HepG2 (cell line): ENCODE measurements at regions not wholly inside any gene's neighbourhood (a gene's known extent, or its start where the extent isn't known, plus 50 kb on each side); places are given as distances from the start of the nearest gene placed in this dataset.

Experiments
- BHLHE40 ChIP-seq: IDR thresholded peaks from 2 replicates; pipeline ENCODE4 v1.6.1; 2011; ENCODE audit warnings: low read length, improper control_type of control experiment
- EP300 ChIP-seq, 3 experiments: sonication (generic) in 1 of 3; formaldehyde crosslinking in 1 of 3; IDR thresholded peaks; 2 replicates each; pipeline versions ENCODE4 v1.5.1 to v1.6.1; 2011 to 2020; ENCODE audit warnings: low read depth in 2 of 3, low read length in 2 of 3, borderline replicate concordance in 1 of 3, improper control_type of control experiment in 1 of 3, mild to moderate bottlenecking in 1 of 3, missing genetic modification reagents in 1 of 3, moderate library complexity in 1 of 3
- HES4 ChIP-seq: sonication (generic); formaldehyde crosslinking; IDR thresholded peaks from 2 replicates; pipeline ENCODE4 v1.9.0; 2021; ENCODE audit warnings: mild to moderate bottlenecking, missing genetic modification reagents, borderline replicate concordance
- KDM3A ChIP-seq: IDR thresholded peaks from 2 replicates; pipeline ENCODE4 v1.6.1; 2018; ENCODE audit warnings: low read depth, missing compliant biosample characterization
- MAX ChIP-seq: IDR thresholded peaks from 2 replicates; pipeline ENCODE4 v1.6.1; 2012; ENCODE audit warnings: inconsistent platforms
- MIER2 ChIP-seq: IDR thresholded peaks from 2 replicates; pipeline ENCODE4 v1.6.1; 2016; ENCODE audit warnings: missing biosample characterization, missing genetic modification reagents
- MTERF4 ChIP-seq: sonication (generic); formaldehyde crosslinking; IDR thresholded peaks from 2 replicates; pipeline ENCODE4 v1.8.0; 2023; ENCODE audit warnings: mild to moderate bottlenecking, missing genetic modification reagents
- MYPOP ChIP-seq: sonication (generic); formaldehyde crosslinking; IDR thresholded peaks from 2 replicates; pipeline ENCODE4 v1.8.1; 2023; ENCODE audit warnings: mild to moderate bottlenecking, moderate library complexity, missing genetic modification reagents
- POLR2AphosphoS2 ChIP-seq: IDR thresholded peaks from 2 replicates; pipeline ENCODE4 v1.6.1; 2011; ENCODE audit warnings: low read depth, low read length, improper control_type of control experiment
- SAFB2 ChIP-seq: sonication (generic); formaldehyde crosslinking; IDR thresholded peaks from 2 replicates; pipeline ENCODE4 v1.5.1; 2020; ENCODE audit warnings: missing genetic modification reagents, low read depth, mild to moderate bottlenecking, borderline replicate concordance
- SIX1 ChIP-seq: sonication (generic); formaldehyde crosslinking; IDR thresholded peaks from 2 replicates; pipeline ENCODE4 v1.4.0; 2020; ENCODE audit warnings: missing genetic modification reagents, borderline replicate concordance
- TBP ChIP-seq: sonication (generic); formaldehyde crosslinking; IDR thresholded peaks from 2 replicates; pipeline ENCODE4 v1.5.0; 2020; ENCODE audit warnings: missing genetic modification reagents
- TGIF2 ChIP-seq: IDR thresholded peaks from 2 replicates; pipeline ENCODE4 v1.6.1; 2016; ENCODE audit warnings: control low read depth, missing compliant biosample characterization
- UBTF ChIP-seq: sonication (generic); formaldehyde crosslinking; IDR thresholded peaks from 2 replicates; pipeline ENCODE4 v1.4.0; 2020; ENCODE audit warnings: mild to moderate bottlenecking, missing genetic modification reagents
- YEATS4 ChIP-seq: sonication (generic); formaldehyde crosslinking; IDR thresholded peaks from 2 replicates; pipeline ENCODE4 v1.4.0; 2020; ENCODE audit warnings: missing genetic modification reagents, borderline replicate concordance
- ZBTB37 ChIP-seq: sonication (generic); formaldehyde crosslinking; IDR thresholded peaks from 2 replicates; pipeline ENCODE4 v1.4.0; 2020; ENCODE audit warnings: mild to moderate bottlenecking, missing genetic modification reagents
- ZC3H4 ChIP-seq: sonication (generic); formaldehyde crosslinking; IDR thresholded peaks from 2 replicates; pipeline ENCODE4 v1.4.0; 2020; ENCODE audit warnings: missing genetic modification reagents, borderline replicate concordance
- ZNF275 ChIP-seq: sonication (generic); formaldehyde crosslinking; IDR thresholded peaks from 2 replicates; pipeline ENCODE4 v1.8.0; 2022; ENCODE audit warnings: missing genetic modification reagents, mild to moderate bottlenecking, inconsistent platforms, borderline replicate concordance
- ZNF335 ChIP-seq: sonication (generic); formaldehyde crosslinking; IDR thresholded peaks from 2 replicates; pipeline ENCODE4 v1.4.0; 2020; ENCODE audit warnings: missing genetic modification reagents
- ZNF432 ChIP-seq: sonication (generic); formaldehyde crosslinking; IDR thresholded peaks from 2 replicates; pipeline ENCODE4 v1.5.0; 2020; ENCODE audit warnings: missing genetic modification reagents, mild to moderate bottlenecking, borderline replicate concordance
- ZNF484 ChIP-seq: sonication (generic); formaldehyde crosslinking; IDR thresholded peaks from 2 replicates; pipeline ENCODE4 v1.5.1; 2020; ENCODE audit warnings: mild to moderate bottlenecking, low read depth, missing genetic modification reagents, borderline replicate concordance
- ZNF510 ChIP-seq: sonication (generic); formaldehyde crosslinking; IDR thresholded peaks from 2 replicates; pipeline ENCODE4 v1.4.0; 2020; ENCODE audit warnings: low read depth, mild to moderate bottlenecking, missing genetic modification reagents
- ZNF549 ChIP-seq: sonication (generic); formaldehyde crosslinking; IDR thresholded peaks from 2 replicates; pipeline ENCODE4 v1.5.0; 2020; ENCODE audit warnings: missing genetic modification reagents
- ZNF678 ChIP-seq: sonication (generic); formaldehyde crosslinking; IDR thresholded peaks from 2 replicates; pipeline ENCODE4 v1.4.0; 2020; ENCODE audit warnings: mild to moderate bottlenecking, missing genetic modification reagents
- ZNF780A ChIP-seq: sonication (generic); formaldehyde crosslinking; IDR thresholded peaks from 2 replicates; pipeline ENCODE4 v1.8.0; 2022; ENCODE audit warnings: mild to moderate bottlenecking, missing genetic modification reagents, moderate library complexity

- TF ChIP-seq ZNF275 (CRISPR knock-in tag) = no peak
- no peak for TF ChIP-seq TBP (CRISPR knock-in tag)
- TF ChIP-seq ZNF549 (CRISPR knock-in tag) = no peak
- TF ChIP-seq MTERF4 (CRISPR knock-in tag) = no peak
- TF ChIP-seq EP300 (IDR thresholded peaks at IDR 0.05; ENCODE audit: low read depth in 2 of 2, low read length in 2 of 2) = peak; percentile 44 to 80; a peak in 2 of 4 replicates
- TF ChIP-seq EP300 (CRISPR knock-in tag; IDR thresholded peaks at IDR 0.05; ENCODE audit: borderline replicate concordance) = no peak
- no peak for TF ChIP-seq BHLHE40
- TF ChIP-seq ZBTB37 = no peak
- no peak for TF ChIP-seq TGIF2 (CRISPR knock-in tag)
- TF ChIP-seq UBTF (CRISPR knock-in tag) = no peak
- TF ChIP-seq ZNF335 (CRISPR knock-in tag) = no peak
- TF ChIP-seq MIER2 (CRISPR knock-in tag) = no peak
- TF ChIP-seq SIX1 (CRISPR knock-in tag) = peak; percentile 70; the same call in 1 of the 2 replicates
- no peak for TF ChIP-seq SAFB2
- TF ChIP-seq MAX = no peak
- no peak for TF ChIP-seq ZNF678 (CRISPR knock-in tag)
- no peak for TF ChIP-seq ZNF780A (CRISPR knock-in tag)
- TF ChIP-seq YEATS4 (CRISPR knock-in tag) = 0 out of 2 replicates have a peak, but pooled peaks have one; percentile 3
- TF ChIP-seq MYPOP (CRISPR knock-in tag) = no peak
- no peak for TF ChIP-seq ZNF484 (CRISPR knock-in tag)
- no peak for TF ChIP-seq ZC3H4 (CRISPR knock-in tag)
- TF ChIP-seq POLR2AphosphoS2 = no peak
- TF ChIP-seq ZNF432 (CRISPR knock-in tag) = no peak
- no peak for TF ChIP-seq KDM3A
- TF ChIP-seq HES4 = no peak
- TF ChIP-seq ZNF510 = no peak
Measured at GRCh38 chr2:180761224-180761623, 219.2 kb upstream of the UBE2E3 start (continued).
